GM19351 (cell line): ENCODE measurements at regions not wholly inside any gene's neighbourhood (a gene's known extent, or its start where the extent isn't known, plus 50 kb on each side); places are given as distances from the start of the nearest gene placed in this dataset.
"Not testable (repeated sequence)": the region's sequence is repeated elsewhere in the genome, so short reads cannot be mapped to it uniquely, and the experiment has no call there.

Experiments
- ATAC-seq: cut with Tn5 transposase; IDR thresholded peaks from one replicate; pipeline ENCODE4 v1.9.1; 2021; ENCODE audit warnings: mild to moderate bottlenecking, moderate library complexity; ENCODE audit not compliant: unreplicated experiment

- no peak for ATAC-seq
Measured at GRCh38 chr9:740221-740620, 101.3 kb upstream of the DMRT1 start.

DNA sequence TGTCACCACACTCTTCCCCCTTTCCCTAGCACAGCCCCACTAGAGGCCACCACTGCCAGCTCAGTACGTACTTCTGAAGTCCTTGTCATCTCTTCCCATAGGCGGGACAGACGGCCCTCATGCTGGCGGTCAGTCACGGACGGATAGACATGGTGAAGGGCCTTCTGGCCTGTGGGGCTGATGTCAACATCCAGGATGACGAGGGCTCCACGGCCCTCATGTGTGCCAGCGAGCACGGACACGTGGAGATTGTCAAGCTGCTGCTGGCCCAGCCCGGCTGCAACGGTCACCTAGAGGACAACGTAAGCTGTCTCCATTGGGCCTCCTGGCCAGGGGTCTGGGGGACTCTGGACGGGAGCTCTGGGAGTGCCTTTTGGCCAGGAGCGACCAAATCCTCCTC is 99.4 kb upstream of the DMRT1 start:
- ATAC-seq, result no peak

GRCh38 chr9:742914-743589 is 98.4 kb upstream of the DMRT1 start:
- no peak for ATAC-seq

- no peak for ATAC-seq
Measured at GRCh38 chr9:744046-744712, 97.3 kb upstream of the DMRT1 start.

DNA sequence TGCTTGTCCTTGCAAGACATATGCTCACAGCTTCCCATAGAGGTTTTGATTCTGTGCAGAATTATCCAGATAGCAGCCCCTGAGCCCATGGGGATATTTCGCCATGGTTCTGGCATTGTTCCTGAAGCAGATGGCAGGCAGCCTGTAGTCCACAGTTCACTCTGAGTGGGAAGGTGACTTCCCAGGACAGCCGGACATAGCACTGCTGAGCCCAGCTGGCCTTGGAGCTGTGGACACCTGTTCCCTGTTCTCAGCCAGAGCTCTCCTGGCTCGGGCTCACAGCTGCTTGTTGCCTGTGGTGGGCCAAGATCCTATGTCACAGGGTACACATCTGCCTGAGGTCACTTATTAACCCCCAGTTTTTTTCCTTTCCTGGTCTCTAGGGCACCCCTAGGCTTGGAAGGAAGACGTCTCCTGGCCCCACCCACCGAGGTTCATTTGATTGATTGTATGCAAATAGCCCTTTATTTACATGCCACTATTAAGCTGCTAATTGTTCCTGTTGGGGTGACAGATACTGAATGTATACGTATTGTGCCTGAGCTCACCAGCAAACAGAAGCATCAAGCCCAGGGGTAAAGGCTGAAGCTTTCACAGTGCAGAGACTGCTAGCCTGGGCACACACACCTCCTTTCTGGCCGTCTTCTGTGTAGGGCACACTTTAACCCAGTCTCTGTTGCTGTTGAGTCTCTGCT is 96.6 kb upstream of the DMRT1 start:
- no peak for ATAC-seq

- ATAC-seq, result no peak
Measured at GRCh38 chr9:745761-746380, 95.6 kb upstream of the DMRT1 start.

DNA sequence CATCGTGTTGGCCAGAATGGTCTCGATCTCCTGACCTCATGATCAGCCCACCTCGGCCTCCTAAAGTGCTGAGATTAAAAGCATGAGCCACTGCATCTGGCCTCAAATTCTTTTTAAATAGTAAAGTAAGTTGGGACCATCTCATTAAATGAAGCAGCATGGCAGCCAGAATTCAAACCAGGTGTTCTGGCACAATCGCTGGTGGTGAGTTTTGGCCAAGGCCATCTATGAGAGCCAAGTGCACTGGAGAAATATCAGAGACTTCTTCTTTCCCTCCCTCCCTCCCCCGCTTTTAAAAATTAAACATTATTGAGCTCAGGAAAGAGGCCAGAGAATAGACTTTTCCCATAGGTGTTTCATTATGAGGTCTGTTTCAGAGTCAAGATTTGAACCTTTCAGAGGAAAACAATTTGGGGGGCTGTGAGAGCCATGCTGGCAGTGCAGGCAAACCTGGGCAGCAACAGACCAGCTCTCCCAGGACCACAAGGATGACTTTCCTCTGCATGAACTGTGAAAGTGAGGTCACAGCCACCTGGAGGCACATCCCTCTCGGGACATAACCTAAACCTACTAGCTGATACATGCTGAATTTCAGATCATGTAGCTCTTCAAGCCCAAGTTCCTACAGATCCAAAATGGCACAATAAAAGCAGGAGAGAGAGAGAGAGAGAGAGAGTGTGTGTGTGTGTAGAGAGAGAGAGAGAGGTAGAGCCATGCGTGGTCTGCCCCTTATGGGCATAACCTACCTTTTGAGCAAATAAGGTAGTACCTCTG is 94.6 kb upstream of the DMRT1 start:
- ATAC-seq, result no peak

- no peak for ATAC-seq
Measured at GRCh38 chr9:747567-747966, 93.9 kb upstream of the DMRT1 start.

DNA sequence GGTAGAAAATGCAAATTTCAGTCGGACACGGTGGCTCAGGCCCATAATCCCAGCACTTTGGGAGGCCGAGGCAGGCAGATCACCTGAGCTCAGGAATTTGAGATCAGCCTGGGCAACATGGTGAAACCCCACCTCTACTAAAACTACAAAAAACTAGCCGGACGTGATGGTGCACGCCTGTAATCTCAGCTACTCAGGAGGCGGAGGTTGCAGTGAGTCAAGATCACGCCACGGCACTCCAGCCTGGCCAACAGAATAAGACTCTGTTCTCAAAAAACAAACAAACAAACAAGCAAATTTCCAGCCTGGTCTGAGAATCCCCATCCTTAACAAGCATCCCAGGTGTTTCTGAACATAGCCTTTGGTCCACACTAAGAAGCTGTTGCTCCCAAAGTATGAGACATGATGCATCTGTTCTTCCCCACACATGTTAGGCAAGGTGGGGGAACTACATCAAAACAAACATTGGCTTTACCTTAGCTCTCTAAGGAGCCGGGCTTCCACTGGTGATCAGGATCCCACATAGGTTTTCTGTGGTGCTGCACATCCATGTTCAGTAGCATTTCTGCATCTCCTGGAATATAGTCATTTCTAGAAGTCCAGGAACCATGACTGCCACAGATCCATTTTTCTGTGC is 92.5 kb upstream of the DMRT1 start:
- no peak for ATAC-seq

DNA sequence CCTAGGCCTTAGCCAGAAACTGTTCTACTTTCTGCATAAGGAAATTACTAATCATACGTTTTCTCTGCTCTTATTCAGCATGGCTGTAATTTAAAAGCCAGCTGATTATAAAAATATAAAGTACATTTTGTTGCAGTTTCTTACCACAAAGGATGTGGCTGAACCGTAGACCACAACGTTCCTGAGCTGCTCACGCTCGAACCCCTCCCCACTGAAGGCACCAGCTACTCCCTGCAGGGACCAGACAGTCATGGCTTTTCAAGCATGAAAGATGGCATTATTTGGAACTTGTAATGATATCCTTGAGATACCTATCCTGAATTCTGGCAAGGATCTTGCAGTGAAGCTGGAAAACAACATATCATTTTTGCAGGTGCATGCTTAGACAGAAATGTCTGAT is 91.8 kb upstream of the DMRT1 start:
- ATAC-seq, result peak; percentile 26

DNA sequence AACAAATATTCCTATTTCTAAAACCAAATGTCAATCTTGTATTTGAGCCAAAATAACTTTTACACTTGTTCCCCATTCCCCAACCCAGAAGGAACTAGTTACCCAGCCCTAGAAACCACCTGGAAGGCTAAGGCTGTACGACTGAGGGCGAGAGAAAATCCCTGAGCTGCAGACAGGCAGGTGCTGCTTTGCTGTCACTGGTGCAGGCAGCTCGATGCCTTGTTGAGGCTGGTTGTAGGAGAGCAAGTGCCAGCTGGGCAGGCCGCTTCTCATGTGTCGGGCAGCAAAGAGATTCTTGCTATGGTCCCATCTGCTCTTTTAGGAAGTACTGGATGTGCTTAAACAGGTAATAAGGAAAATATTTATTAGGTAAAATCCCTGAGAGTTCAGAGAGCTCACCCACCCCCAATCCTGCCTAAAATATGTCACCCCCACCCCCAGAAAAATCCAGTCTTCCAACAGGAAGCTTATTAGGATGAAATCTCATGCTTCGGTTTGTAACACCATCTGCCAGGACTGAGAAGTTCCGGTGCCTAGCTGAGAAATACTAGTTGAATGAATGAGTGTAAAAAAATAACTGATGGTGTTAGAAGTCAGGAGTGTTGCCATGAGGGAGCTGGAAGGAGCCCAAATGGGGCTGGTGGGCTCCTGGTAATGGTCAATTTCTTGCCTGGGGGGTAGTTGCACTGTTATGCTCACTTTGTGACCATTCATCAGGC is 91.1 kb upstream of the DMRT1 start:
- ATAC-seq, result peak; percentile 13

- peak; percentile 88 for ATAC-seq
Measured at GRCh38 chr9:751137-752051, 90.1 kb upstream of the DMRT1 start.

GRCh38 chr9:752201-752600 is 89.3 kb upstream of the DMRT1 start:
- ATAC-seq, result no peak

- ATAC-seq, result no peak
Measured at GRCh38 chr9:752681-753200, 88.8 kb upstream of the DMRT1 start.

DNA sequence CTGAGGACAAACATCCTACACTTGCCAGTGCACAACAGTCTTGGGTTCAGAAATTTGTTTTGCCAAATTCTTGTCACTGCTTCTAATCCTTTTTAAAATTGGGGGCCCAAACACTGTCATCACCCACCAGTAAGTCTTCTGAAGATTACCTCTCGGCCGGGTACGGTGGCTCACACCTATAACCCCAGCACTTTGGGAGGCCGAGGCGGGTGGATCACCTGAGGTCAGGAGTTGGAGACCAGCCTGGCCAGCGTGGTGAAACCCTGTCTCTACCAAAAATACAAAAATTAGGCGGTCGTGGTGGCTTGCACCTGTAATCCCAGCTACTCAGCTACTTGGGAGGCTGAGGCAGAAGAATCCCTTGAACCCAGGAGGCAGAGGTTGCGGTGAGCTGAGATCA is 87.8 kb upstream of the DMRT1 start:
- not testable (repeated sequence) for ATAC-seq

- ATAC-seq, result no peak
Measured at GRCh38 chr9:754150-754931, 87.2 kb upstream of the DMRT1 start.

- peak; percentile 41 for ATAC-seq
Measured at GRCh38 chr9:755454-756381, 85.8 kb upstream of the DMRT1 start.
